Daoy (cell line): ENCODE measurements at regions not wholly inside any gene's neighbourhood (a gene's known extent, or its start where the extent isn't known, plus 50 kb on each side); places are given as distances from the start of the nearest gene placed in this dataset.
"Not testable (repeated sequence)": the region's sequence is repeated elsewhere in the genome, so short reads cannot be mapped to it uniquely, and the experiment has no call there.

Source experiments
- DNase-seq: peaks from one replicate; pipeline ENCODE4 v3.0.0-alpha.2; 2015; ENCODE audit warnings: low read depth

GRCh38 chr3:127440384-127440783, 150.1 kb downstream of the TPRA1 start:
- no peak for DNase-seq

- DNase-seq: no peak
Measured at GRCh38 chr3:127439621-127440020, 150.9 kb downstream of the TPRA1 start.

- no peak for DNase-seq
Measured at GRCh38 chr3:127438951-127439350, 151.1 kb upstream of the PRR20G start.

- no peak for DNase-seq
Measured at GRCh38 chr3:127438371-127438770, 150.5 kb upstream of the PRR20G start.

GRCh38 chr3:127435299-127435698, 147.5 kb upstream of the PRR20G start:
- not testable (repeated sequence) for DNase-seq

GRCh38 chr3:127431066-127431465, 143.2 kb upstream of the PRR20G start:
- no peak for DNase-seq

GRCh38 chr3:127428344-127428997, 140.6 kb upstream of the PRR20G start:
- DNase-seq: peak; percentile 47

- no peak for DNase-seq
Measured at GRCh38 chr3:127427666-127428065, 139.8 kb upstream of the PRR20G start.

- no peak for DNase-seq
Measured at GRCh38 chr3:127427156-127427555, 139.3 kb upstream of the PRR20G start.

GRCh38 chr3:127426444-127427153, 138.8 kb upstream of the PRR20G start:
- DNase-seq: no peak

GRCh38 chr3:127425505-127426443, 137.9 kb upstream of the PRR20G start:
- DNase-seq: no peak

- no peak for DNase-seq
Measured at GRCh38 chr3:127424766-127425504, 137.1 kb upstream of the PRR20G start.

- DNase-seq: no peak
Measured at GRCh38 chr3:127423856-127424765, 136.3 kb upstream of the PRR20G start.

GRCh38 chr3:127422663-127423375, 135.0 kb upstream of the PRR20G start:
- DNase-seq: no peak

GRCh38 chr3:127421943-127422662, 134.3 kb upstream of the PRR20G start:
- no peak for DNase-seq

- DNase-seq: no peak
Measured at GRCh38 chr3:127420829-127421228, 133.0 kb upstream of the PRR20G start.

- no peak for DNase-seq
Measured at GRCh38 chr3:127419641-127420553, 132.1 kb upstream of the PRR20G start.

- no peak for DNase-seq
Measured at GRCh38 chr3:127419182-127419581, 131.3 kb upstream of the PRR20G start.
